Esophagus (tissue), 2 donors: ENCODE measurements at regions not wholly inside any gene's neighbourhood (a gene's known extent, or its start where the extent isn't known, plus 50 kb on each side); places are given as distances from the start of the nearest gene placed in this dataset.
"Not testable (repeated sequence)": the region's sequence is repeated elsewhere in the genome, so short reads cannot be mapped to it uniquely, and the experiment has no call there.

Experiments used
- H3K27ac ChIP-seq, 2 donors: one replicate each; pipeline ENCODE4 v1.5.1; 2013; ENCODE audit warnings: low read depth in 2 of 2, mild to moderate bottlenecking in 2 of 2, inconsistent platforms in 1 of 2, low read length in 1 of 2, moderate library complexity in 1 of 2
- H3K27me3 ChIP-seq, 2 donors: one replicate each; pipeline ENCODE4 v1.6.1; 2013; ENCODE audit warnings: low read length in 2 of 2, control low read depth in 1 of 2, mild to moderate bottlenecking in 1 of 2; ENCODE audit not compliant: insufficient read depth in 2 of 2, control insufficient read depth in 1 of 2
- H3K36me3 ChIP-seq, 2 donors: one replicate each; pipeline ENCODE4 v1.6.1; 2013; ENCODE audit warnings: low read length in 1 of 2; ENCODE audit not compliant: control insufficient read depth in 2 of 2, insufficient read depth in 2 of 2
- H3K4me1 ChIP-seq, 2 donors: one replicate each; pipeline ENCODE4 v1.6.1; 2013; ENCODE audit warnings: low read length in 1 of 2; ENCODE audit not compliant: control insufficient read depth in 2 of 2, insufficient read depth in 2 of 2
- H3K4me3 ChIP-seq, 2 donors: one replicate each; pipeline ENCODE4 v1.5.1; 2013; ENCODE audit warnings: low read length in 2 of 2, mild to moderate bottlenecking in 2 of 2, low read depth in 1 of 2, moderate library complexity in 1 of 2
- H3K9me3 ChIP-seq, 2 donors: one replicate each; pipeline ENCODE4 v1.6.1; 2013; ENCODE audit warnings: mild to moderate bottlenecking in 2 of 2, low read depth in 1 of 2, low read length in 1 of 2, moderate library complexity in 1 of 2; ENCODE audit not compliant: control insufficient read depth in 2 of 2, insufficient read depth in 1 of 2
- WGBS, 2 donors: extraction: QIAGEN DNeasy Blood & Tissue Kit; methylation state at CpG; one replicate each; pipeline ENCODE4 v1.1.7; 2013; 5-methylcytosine and 5-hydroxymethylcytosine counted together
- donor health status: healthy with polysubstance abuse.
- donor health status: Bipolar disorder and iron deficiency.

DNA sequence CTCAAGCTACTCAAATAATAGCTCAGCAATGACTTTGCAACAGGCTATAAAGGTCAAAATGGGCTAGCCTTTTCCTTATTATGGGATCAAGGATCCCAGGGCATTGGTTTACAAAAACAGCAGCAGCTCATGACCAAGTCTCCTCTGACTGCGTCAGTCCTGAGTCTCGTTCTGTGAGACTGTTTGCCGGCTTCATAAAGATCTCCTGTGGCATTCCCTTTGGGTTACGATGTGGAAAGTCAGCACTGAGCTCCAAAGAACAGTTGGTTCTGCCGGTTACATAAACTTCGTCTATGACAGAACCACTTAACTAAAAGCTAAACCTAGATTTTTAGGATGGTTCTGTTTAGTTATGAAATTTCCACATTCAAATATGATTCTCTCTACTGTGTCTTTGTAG is 674.9 kb downstream of the ZEB2 start:
- Histone ChIP-seq H3K4me3 (no peak overlapping the region), H3K9me3 (no peaks in the 10 kb centered on the region), H3K27ac (no peak overlapping the region), H3K36me3 (no peaks in the 10 kb centered on the region), H3K27me3 (no peaks in the 10 kb centered on the region), H3K4me1 (no peaks in the 10 kb centered on the region)
- 89 to 95% methylated on average over 6 of the region's 6 CpGs for WGBS, 2 donors

DNA sequence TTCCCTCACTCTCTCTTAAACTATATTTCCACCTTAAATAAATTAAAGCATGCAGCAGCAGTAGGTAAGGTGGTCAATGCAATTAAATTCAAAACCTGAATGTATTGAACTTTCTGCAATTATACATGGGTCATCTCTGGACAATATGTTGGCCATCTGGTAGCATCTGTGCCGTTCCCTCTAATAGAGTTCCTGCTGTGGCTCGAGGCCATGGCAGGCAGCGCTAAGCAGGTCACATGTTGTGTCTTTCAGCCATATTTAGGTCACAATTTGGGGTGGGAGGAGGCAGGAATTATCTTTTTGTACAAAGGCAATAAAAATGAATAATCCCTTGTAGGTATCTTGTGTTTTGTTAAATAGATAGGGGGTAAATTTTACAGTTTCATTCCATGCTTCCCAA is 676.2 kb downstream of the ZEB2 start:
- no peaks in the 10 kb centered on the region for H3K36me3 ChIP-seq
- no peaks in the 10 kb centered on the region for H3K4me1 ChIP-seq
- H3K4me3 ChIP-seq: no peak overlapping the region
- H3K27me3 ChIP-seq: no peaks in the 10 kb centered on the region
- no peak overlapping the region for H3K27ac ChIP-seq
- 84 to 88% methylated on average over 3 of the region's 3 CpGs for WGBS, 2 donors
- H3K9me3 ChIP-seq: no peaks in the 10 kb centered on the region

DNA sequence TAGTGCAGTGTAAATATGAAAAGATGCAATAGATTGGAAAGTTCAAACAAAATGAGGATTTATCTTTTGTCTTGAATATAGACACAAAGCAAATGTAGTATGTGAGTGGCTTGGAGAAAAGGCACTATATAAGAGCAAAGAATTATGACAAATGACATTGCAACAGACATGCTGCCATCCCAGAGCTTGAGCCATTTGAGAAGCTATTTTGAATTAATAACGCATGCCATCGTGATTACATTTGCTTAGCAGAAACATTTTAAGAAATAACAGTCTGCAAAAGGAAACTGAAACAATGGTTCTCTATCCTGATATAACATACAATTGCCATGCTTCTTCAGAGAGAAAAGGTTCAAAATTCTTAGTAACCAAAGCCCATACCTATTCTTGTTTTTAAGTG is 677.1 kb downstream of the ZEB2 start:
- no peaks in the 10 kb centered on the region for H3K9me3 ChIP-seq
- no peaks in the 10 kb centered on the region for H3K4me1 ChIP-seq
- H3K27ac ChIP-seq: no peak overlapping the region
- WGBS, 2 donors: 68 to 71% methylated on average over 2 of the region's 2 CpGs
- H3K27me3 ChIP-seq: no peaks in the 10 kb centered on the region
- H3K4me3 ChIP-seq: no peak overlapping the region
- H3K36me3 ChIP-seq: no peaks in the 10 kb centered on the region

DNA sequence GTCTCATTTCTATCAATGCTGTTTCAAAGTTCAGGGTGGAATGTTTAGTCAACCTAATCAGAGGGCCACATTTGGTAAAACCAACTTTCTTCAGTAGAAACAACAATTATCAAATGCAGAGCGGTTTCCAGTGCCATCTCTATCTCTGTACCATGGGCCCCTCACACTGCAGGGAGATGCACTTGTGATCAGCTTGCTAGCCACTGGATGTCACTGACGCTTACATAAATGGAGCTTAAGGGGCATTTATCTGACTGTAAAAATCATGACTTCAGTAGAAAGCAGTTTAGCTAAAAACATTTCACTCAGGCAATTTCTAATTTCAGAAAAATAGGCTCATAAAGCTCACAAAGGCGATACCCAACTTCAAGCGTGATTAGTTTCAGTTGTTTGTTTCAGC is 678.0 kb downstream of the ZEB2 start:
- no peak overlapping the region for H3K27ac ChIP-seq
- WGBS, 2 donors: 84 to 87% methylated on average over 4 of the region's 4 CpGs
- no peaks in the 10 kb centered on the region for H3K36me3 ChIP-seq
- H3K27me3 ChIP-seq: no peaks in the 10 kb centered on the region
- no peaks in the 10 kb centered on the region for H3K9me3 ChIP-seq
- H3K4me3 ChIP-seq: no peak overlapping the region
- H3K4me1 ChIP-seq: no peaks in the 10 kb centered on the region

DNA sequence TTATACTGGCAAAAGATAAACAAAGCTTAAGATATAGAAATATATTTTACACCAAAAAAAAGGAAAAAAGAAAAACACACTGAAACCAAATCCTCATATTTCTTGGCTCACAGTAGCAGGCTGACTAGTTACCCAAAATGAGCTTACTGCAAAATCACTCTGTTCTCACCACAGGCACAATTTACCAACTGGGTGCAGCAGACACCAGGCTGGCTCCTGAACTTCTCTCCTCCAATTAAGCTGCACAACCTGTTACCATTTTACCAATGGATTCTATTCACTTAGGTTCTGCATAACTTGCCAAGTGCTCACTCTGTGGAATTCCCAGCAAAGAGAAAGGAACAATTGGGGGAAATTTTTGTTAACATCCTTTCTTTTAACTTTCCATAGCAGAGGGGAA is 679.3 kb downstream of the ZEB2 start:
- H3K36me3 ChIP-seq: no peaks in the 10 kb centered on the region
- H3K4me1 ChIP-seq: no peaks in the 10 kb centered on the region
- H3K27me3 ChIP-seq: no peaks in the 10 kb centered on the region
- no peak overlapping the region for H3K4me3 ChIP-seq
- H3K27ac ChIP-seq: no peak overlapping the region
- no peaks in the 10 kb centered on the region for H3K9me3 ChIP-seq

DNA sequence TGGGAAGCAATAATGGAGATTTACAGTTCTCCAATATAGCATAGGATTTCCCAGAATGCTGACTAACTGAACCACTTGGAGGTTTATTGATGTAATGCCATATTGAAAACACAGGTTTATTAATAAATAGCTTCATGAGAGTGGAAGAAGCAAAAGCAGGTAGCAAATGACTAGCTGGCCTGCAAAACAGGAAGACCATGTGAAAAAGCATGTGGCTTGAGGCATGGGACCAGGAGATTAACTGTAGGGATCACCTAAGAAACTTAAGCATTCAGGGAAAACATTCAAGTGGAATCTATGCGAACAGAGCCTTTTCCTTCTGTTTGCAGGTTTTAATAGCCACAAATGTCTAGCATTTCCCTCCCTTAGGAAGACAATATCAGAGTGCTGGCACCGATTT is 679.7 kb downstream of the ZEB2 start:
- H3K4me1 ChIP-seq: no peaks in the 10 kb centered on the region
- H3K27me3 ChIP-seq: no peaks in the 10 kb centered on the region
- H3K36me3 ChIP-seq: no peaks in the 10 kb centered on the region
- H3K9me3 ChIP-seq: no peaks in the 10 kb centered on the region
- 78 to 80% methylated on average over 2 of the region's 2 CpGs for WGBS, 2 donors
- H3K4me3 ChIP-seq: no peak overlapping the region
- no peak overlapping the region for H3K27ac ChIP-seq

DNA sequence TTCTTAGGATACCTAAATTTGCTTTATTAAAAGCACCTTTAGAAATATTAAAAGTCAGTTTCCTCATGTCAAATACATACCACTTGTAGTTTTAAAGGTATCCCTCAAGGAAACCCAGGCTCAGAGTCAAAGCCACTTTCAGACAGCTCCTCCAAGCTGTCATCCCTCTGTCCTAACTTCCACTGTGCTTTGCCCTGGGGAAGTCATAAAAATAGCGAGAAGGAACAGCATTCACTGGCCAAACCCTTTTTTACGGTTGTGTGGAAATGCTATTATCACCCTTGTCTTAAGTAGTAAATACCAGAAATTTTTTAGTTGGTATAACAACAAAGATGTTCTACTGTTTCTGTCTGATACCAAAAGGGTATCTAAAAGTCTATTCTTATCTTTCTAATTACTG is 680.5 kb downstream of the ZEB2 start:
- Histone ChIP-seq H3K36me3 (no peaks in the 10 kb centered on the region), H3K4me3 (no peak overlapping the region), H3K27me3 (no peaks in the 10 kb centered on the region), H3K27ac (no peak overlapping the region), H3K4me1 (no peaks in the 10 kb centered on the region), H3K9me3 (no peaks in the 10 kb centered on the region)
- WGBS, 2 donors: 68 to 69% methylated on average over 2 of the region's 2 CpGs

DNA sequence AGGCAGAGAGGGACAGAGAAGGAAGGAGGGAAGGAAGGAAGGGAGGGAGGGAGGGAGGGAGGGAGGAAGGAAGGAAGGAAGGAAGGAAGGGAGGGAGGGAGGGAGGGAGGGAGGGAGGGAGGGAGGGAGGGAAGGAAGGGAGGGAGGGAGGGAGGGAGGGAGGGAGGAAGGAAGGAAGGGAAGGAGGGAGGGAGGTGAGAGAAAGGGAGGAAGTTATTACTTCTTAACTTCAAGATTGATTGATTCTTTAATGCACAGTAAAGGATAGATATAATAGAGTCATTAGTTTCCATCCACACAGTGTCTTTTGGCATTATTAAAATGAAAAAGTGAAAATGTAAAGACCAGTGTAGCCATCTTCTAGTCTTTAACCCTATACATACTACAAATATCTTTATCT is 682.9 kb downstream of the ZEB2 start:
- H3K4me1 ChIP-seq, H3K27me3 ChIP-seq, H3K4me3 ChIP-seq, H3K9me3 ChIP-seq, H3K27ac ChIP-seq, H3K36me3 ChIP-seq: not testable (repeated sequence)

DNA sequence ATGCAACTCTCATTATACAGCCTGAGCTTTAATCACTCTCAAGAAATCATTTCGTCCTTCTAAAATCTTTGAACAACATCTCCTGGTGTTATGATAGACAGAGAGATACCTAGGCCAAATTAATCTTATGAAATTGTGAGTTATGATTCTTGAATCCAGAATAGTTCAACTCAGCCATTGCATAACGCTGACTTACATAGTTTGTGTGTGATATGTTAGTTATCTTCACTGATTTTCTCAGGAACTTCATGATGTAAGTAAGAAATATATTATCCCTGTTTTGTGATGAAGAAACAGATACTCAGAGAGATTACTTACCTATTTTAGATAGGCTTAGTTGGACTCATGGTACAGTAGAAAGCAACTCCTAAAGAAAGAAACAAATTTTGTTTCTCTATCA is 684.4 kb downstream of the ZEB2 start:
- no peaks in the 10 kb centered on the region for H3K4me1 ChIP-seq
- 41 to 49% methylated on average over 2 of the region's 2 CpGs for WGBS, 2 donors
- H3K36me3 ChIP-seq: no peaks in the 10 kb centered on the region
- H3K9me3 ChIP-seq: no peaks in the 10 kb centered on the region
- H3K27me3 ChIP-seq: no peaks in the 10 kb centered on the region
- H3K27ac ChIP-seq: no peak overlapping the region
- no peak overlapping the region for H3K4me3 ChIP-seq

DNA sequence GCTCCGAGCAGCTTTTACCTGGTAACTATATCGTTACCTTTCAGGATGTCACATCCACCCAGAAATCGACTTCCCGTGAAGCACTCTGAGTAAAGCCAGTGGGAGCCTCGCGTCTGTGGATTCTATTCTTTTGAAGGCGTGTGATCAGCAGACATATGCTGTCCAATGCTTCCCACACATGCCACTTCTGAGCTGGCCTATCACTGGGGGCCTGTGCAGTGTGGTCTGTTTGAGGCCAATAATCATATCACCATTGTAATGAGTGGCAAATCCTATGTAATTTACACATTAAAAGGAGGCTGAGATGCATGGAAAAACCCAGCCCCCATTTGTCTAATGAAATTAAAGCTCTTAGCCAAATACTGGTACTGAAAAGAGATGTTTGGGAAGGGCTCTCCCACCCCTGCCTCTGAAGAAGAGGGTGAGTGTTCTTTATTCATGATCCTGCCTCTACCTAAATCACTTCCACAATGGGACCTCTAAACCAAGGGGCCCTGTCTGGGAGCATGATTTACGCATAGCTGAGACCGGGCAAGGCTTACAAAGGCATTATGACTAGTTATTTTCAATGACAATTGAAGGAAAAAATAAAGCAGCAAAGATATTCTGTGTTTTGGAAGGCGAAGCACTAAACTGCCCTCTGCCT is 686.8 kb downstream of the ZEB2 start:
- H3K27me3 ChIP-seq: no peaks in the 10 kb centered on the region
- H3K4me1 ChIP-seq: no peaks in the 10 kb centered on the region
- no peaks in the 10 kb centered on the region for H3K9me3 ChIP-seq
- WGBS, 2 donors: 91 to 93% methylated on average over 10 of the region's 10 CpGs
- no peak overlapping the region for H3K27ac ChIP-seq
- H3K4me3 ChIP-seq: no peak overlapping the region
- no peaks in the 10 kb centered on the region for H3K36me3 ChIP-seq
